ENCODE measurements at regions not wholly inside any gene's neighbourhood (a gene's known extent, or its start where the extent isn't known, plus 50 kb on each side); places are given as distances from the start of the nearest gene placed in this dataset.

DNA sequence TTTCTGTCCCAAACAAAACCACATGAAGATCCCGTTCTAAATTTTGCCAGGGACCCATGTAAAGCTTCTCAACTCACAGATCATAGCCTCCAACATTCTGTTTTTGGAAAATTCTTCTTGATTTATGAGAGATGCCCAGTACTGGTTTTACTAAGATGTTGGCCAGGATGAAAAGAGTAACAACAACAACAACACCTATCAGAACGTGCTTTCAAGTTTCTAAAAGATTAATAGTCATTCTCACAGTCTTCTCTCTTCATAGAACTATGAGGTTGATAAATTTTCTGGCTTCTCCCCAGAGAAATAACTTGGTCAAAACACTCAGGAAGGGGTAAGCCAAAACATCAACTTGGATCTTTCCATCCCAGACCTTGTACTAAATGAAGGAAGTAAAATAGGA is 567.5 kb upstream of the IGFBP3 start:
- TF ChIP-seq, protein P1, sequence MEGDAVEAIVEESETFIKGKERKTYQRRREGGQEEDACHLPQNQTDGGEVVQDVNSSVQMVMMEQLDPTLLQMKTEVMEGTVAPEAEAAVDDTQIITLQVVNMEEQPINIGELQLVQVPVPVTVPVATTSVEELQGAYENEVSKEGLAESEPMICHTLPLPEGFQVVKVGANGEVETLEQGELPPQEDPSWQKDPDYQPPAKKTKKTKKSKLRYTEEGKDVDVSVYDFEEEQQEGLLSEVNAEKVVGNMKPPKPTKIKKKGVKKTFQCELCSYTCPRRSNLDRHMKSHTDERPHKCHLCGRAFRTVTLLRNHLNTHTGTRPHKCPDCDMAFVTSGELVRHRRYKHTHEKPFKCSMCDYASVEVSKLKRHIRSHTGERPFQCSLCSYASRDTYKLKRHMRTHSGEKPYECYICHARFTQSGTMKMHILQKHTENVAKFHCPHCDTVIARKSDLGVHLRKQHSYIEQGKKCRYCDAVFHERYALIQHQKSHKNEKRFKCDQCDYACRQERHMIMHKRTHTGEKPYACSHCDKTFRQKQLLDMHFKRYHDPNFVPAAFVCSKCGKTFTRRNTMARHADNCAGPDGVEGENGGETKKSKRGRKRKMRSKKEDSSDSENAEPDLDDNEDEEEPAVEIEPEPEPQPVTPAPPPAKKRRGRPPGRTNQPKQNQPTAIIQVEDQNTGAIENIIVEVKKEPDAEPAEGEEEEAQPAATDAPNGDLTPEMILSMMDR (IDR thresholded peaks at IDR 0.05) = no peak
- TF ChIP-seq POLR2A (IDR thresholded peaks at IDR 0.05) = no peak
